ENCODE measurements at regions not wholly inside any gene's neighbourhood (a gene's known extent, or its start where the extent isn't known, plus 50 kb on each side); places are given as distances from the start of the nearest gene placed in this dataset.

GRCh38 chr5:125222597-125223240, 476.3 kb upstream of the ZNF608 start (continued):
- TF ChIP-seq TAF1 (IDR thresholded peaks at IDR 0.05; ENCODE audit: borderline replicate concordance, low read depth, low read length) (no peak), IRF5 (IDR thresholded peaks at IDR 0.05; ENCODE audit: borderline replicate concordance) (no peak), ZNF217 (IDR thresholded peaks at IDR 0.05) (no peak), IRF3 (IDR thresholded peaks at IDR 0.05) (no peak), BCL3 (IDR thresholded peaks at IDR 0.05; ENCODE audit: borderline replicate concordance, insufficient read depth, low read depth, low read length, poor library complexity, severe bottlenecking) (no peak), HCFC1 (IDR thresholded peaks at IDR 0.05; ENCODE audit: low read length) (no peak)

- Histone ChIP-seq H3K27me3 (replicated peaks in 1 of 2; ENCODE audit: control insufficient read depth in 2 of 2, insufficient read depth in 2 of 2, low read length in 1 of 2) (no peaks in the 10 kb centered on the region), H3K4me3 (no peak overlapping the region), H3K79me2 (ENCODE audit: control insufficient read depth, insufficient read depth, low read length) (no peaks in the 10 kb centered on the region), H2AFZ (ENCODE audit: control insufficient read depth, low read depth, low read length) (no peak overlapping the region), H3K36me3 (ENCODE audit: control insufficient read depth in 2 of 2, insufficient read depth in 2 of 2, low read length in 1 of 2) (no peaks in the 10 kb centered on the region), H4K20me1 (ENCODE audit: control insufficient read depth, insufficient read depth) (no peaks in the 10 kb centered on the region), H3K9me3 (replicated peaks; ENCODE audit: control insufficient read depth, insufficient read depth, low read length) (no peaks in the 10 kb centered on the region), H3K4me1 (ENCODE audit: control insufficient read depth, insufficient read depth, low read length) (no peaks in the 10 kb centered on the region), H3K4me2 (ENCODE audit: control insufficient read depth, insufficient read depth) (no peak overlapping the region), H3K9ac (ENCODE audit: control insufficient read depth, insufficient read depth, low read length) (no peak overlapping the region), H3K27ac (ENCODE audit: control insufficient read depth, insufficient read depth) (no peak overlapping the region)
- POLR2A ChIA-PET: no interaction called here
- SMC1A ChIA-PET (ENCODE audit: uncharacterized antibody, unreplicated experiment): no interaction called here
- WGBS (ENCODE audit: insufficient coverage, insufficient replicate concordance, low lambda C conversion rate, missing lambda C conversion rate): 23% methylated on average over 2 of the region's 2 CpGs
- ATAC-seq (no peak), FAIRE-seq (no peak), DNase-seq (ENCODE audit: low read depth, low spot score) (no peak)
- CTCF ChIA-PET: no interaction called here
- in situ Hi-C loops (cut with MboI): no loop called here
- no peak for TF ChIP-seq JUND (IDR thresholded peaks at IDR 0.05; ENCODE audit: low read depth, low read length)
- TF ChIP-seq EP300 (IDR thresholded peaks at IDR 0.05; ENCODE audit: borderline replicate concordance in 1 of 2, control insufficient read depth in 1 of 2, low read depth in 2 of 2, low read length in 2 of 2): no peak
- no peak for TF ChIP-seq SP1 (IDR thresholded peaks at IDR 0.05; ENCODE audit: low read depth, low read length)
- no peak for TF ChIP-seq KLF5 (IDR thresholded peaks at IDR 0.05; ENCODE audit: partially characterized antibody)
- no peak for TF ChIP-seq EZH2 (IDR thresholded peaks at IDR 0.05; ENCODE audit: borderline replicate concordance, control insufficient read depth, low read depth, low read length)
- TF ChIP-seq HCFC1 (IDR thresholded peaks at IDR 0.05; ENCODE audit: low read length): no peak
- TF ChIP-seq ASH2L (IDR thresholded peaks at IDR 0.05; ENCODE audit: borderline replicate concordance, low read depth): no peak
- RAD21 ChIA-PET (ENCODE audit: unreplicated experiment): no interaction called here
- intact Hi-C loops (cut with micrococcal nuclease; ENCODE audit: unreplicated experiment): no loop called here
- no TSS peak for BruUV-seq (replicated peaks)
Measured at GRCh38 chr5:125225424-125225823, 479.0 kb upstream of the ZNF608 start.

Measured in GM12878 (cell line).